HCT116 (cell line): ENCODE measurements at regions not wholly inside any gene's neighbourhood (a gene's known extent, or its start where the extent isn't known, plus 50 kb on each side); places are given as distances from the start of the nearest gene placed in this dataset.

ENCODE experiments used
- CBX3 ChIP-seq: IDR thresholded peaks from 2 replicates; pipeline ENCODE4 v1.6.1; 2012; ENCODE audit warnings: low read depth
- CEBPB ChIP-seq: IDR thresholded peaks from 2 replicates; pipeline ENCODE4 v1.6.1; 2012; ENCODE audit warnings: low read depth
- CTCF ChIP-seq, 3 experiments: fragments of 200-600 bp in 1 of 3; sonication (generic) in 1 of 3; IDR thresholded peaks in 2 of 3; conservative IDR thresholded peaks in 1 of 3; 2 replicates each; pipeline ENCODE4 v1.5.1; 2012 to 2017; ENCODE audit warnings: low read depth in 2 of 3, low read length in 2 of 3, antibody characterized with exemption in 1 of 3, borderline replicate concordance in 1 of 3, control low read depth in 1 of 3, mild to moderate bottlenecking in 1 of 3, mixed read lengths in 1 of 3, mixed run types in 1 of 3, moderate library complexity in 1 of 3; ENCODE audit not compliant: insufficient read depth in 1 of 3
- EGR1 ChIP-seq: IDR thresholded peaks from 2 replicates; pipeline ENCODE4 v1.6.1; 2012; ENCODE audit warnings: low read depth
- EZH2 ChIP-seq: fragments of 200-600 bp; sonication (generic); IDR thresholded peaks from 2 replicates; pipeline ENCODE4 v1.6.1; 2017; ENCODE audit warnings: antibody characterized with exemption, mixed run types
- EZH2phosphoT487 ChIP-seq: fragments of 200-600 bp; IDR thresholded peaks from 2 replicates; pipeline ENCODE4 v1.6.1; 2018; ENCODE audit warnings: antibody characterized with exemption, borderline replicate concordance
- FOSL1 ChIP-seq: IDR thresholded peaks from 2 replicates; pipeline ENCODE4 v1.6.1; 2012; ENCODE audit warnings: low read depth
- MAX ChIP-seq: IDR thresholded peaks from 2 replicates; pipeline ENCODE4 v1.6.1; 2012
- POLR2A ChIP-seq: IDR thresholded peaks from 2 replicates; pipeline ENCODE4 v1.7.0; 2011; ENCODE audit warnings: borderline replicate concordance; ENCODE audit not compliant: insufficient read depth, insufficient read length; ENCODE audit errors: extremely low read depth
- POLR2AphosphoS5 ChIP-seq: IDR thresholded peaks from 2 replicates; pipeline ENCODE4 v1.6.1; 2011; ENCODE audit warnings: mild to moderate bottlenecking, low read depth, low read length, moderate library complexity
- REST ChIP-seq: IDR thresholded peaks from 2 replicates; pipeline ENCODE4 v1.6.1; 2012; ENCODE audit warnings: low read depth
- SP1 ChIP-seq: IDR thresholded peaks from 2 replicates; pipeline ENCODE4 v1.6.1; 2012; ENCODE audit warnings: low read depth
- TCF7L2 ChIP-seq: IDR thresholded peaks from 2 replicates; pipeline ENCODE4 v1.7.0; 2011; ENCODE audit warnings: borderline replicate concordance, inconsistent platforms; ENCODE audit not compliant: insufficient read depth, insufficient read length; ENCODE audit errors: extremely low read depth
- ZNF274 ChIP-seq: fragments of 200-500 bp; sonication (Bioruptor generic); IDR thresholded peaks from 2 replicates; pipeline ENCODE4 v1.6.1; 2014; ENCODE audit warnings: mild to moderate bottlenecking, low read depth, low read length, inconsistent platforms

GRCh38 chr1:19552291-19553010 lies 67.1 kb upstream of the CAPZB start:
- TF ChIP-seq POLR2A: no peak
- TF ChIP-seq EZH2: no peak
- no peak for TF ChIP-seq CTCF (IDR thresholded peaks at IDR 0.05 in 2 of 3, conservative IDR thresholded peaks at IDR 0.05 in 1 of 3; ENCODE audit: borderline replicate concordance in 1 of 3, insufficient read depth in 1 of 3, low read depth in 2 of 3, low read length in 2 of 3)
- TF ChIP-seq CBX3: no peak
- no peak for TF ChIP-seq POLR2AphosphoS5
- TF ChIP-seq EGR1: no peak
- TF ChIP-seq EZH2phosphoT487: no peak
- no peak for TF ChIP-seq REST
- TF ChIP-seq MAX: no peak
- no peak for TF ChIP-seq SP1
- peak; percentile 13 for TF ChIP-seq TCF7L2
- no peak for TF ChIP-seq CEBPB
- TF ChIP-seq ZNF274: no peak
- no peak for TF ChIP-seq FOSL1
